ENCODE measurements at regions not wholly inside any gene's neighbourhood (a gene's known extent, or its start where the extent isn't known, plus 50 kb on each side); places are given as distances from the start of the nearest gene placed in this dataset.

DNA sequence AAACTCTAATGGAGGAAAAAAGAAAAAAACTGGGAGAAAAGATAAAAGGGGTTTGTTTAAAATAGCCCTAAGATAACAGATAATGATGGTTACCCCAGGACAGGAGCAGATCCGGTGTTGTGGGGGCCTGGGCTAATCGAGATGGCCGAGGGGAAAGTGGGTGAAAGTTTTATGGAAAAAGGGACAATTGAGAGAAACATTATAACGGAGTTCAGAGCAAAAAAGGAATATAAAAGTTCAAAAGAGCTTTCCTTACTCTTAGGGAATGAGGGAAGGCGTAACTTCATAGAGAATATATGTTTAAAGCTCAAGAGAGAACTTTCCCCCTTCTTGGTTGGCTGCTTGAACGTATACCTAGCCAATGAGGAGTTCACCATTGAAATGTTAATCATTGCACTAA, 131.4 kb downstream of the BAMBI start:
- TF ChIP-seq, protein P1, sequence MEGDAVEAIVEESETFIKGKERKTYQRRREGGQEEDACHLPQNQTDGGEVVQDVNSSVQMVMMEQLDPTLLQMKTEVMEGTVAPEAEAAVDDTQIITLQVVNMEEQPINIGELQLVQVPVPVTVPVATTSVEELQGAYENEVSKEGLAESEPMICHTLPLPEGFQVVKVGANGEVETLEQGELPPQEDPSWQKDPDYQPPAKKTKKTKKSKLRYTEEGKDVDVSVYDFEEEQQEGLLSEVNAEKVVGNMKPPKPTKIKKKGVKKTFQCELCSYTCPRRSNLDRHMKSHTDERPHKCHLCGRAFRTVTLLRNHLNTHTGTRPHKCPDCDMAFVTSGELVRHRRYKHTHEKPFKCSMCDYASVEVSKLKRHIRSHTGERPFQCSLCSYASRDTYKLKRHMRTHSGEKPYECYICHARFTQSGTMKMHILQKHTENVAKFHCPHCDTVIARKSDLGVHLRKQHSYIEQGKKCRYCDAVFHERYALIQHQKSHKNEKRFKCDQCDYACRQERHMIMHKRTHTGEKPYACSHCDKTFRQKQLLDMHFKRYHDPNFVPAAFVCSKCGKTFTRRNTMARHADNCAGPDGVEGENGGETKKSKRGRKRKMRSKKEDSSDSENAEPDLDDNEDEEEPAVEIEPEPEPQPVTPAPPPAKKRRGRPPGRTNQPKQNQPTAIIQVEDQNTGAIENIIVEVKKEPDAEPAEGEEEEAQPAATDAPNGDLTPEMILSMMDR (IDR thresholded peaks at IDR 0.05; ENCODE audit: low read length, missing control alignments), result no peak
- no peak overlapping the region for H3K4me3 ChIP-seq (replicated peaks; ENCODE audit: low read depth, low read length)
- DNase-seq (ENCODE audit: low read depth), result no peak

DNA sequence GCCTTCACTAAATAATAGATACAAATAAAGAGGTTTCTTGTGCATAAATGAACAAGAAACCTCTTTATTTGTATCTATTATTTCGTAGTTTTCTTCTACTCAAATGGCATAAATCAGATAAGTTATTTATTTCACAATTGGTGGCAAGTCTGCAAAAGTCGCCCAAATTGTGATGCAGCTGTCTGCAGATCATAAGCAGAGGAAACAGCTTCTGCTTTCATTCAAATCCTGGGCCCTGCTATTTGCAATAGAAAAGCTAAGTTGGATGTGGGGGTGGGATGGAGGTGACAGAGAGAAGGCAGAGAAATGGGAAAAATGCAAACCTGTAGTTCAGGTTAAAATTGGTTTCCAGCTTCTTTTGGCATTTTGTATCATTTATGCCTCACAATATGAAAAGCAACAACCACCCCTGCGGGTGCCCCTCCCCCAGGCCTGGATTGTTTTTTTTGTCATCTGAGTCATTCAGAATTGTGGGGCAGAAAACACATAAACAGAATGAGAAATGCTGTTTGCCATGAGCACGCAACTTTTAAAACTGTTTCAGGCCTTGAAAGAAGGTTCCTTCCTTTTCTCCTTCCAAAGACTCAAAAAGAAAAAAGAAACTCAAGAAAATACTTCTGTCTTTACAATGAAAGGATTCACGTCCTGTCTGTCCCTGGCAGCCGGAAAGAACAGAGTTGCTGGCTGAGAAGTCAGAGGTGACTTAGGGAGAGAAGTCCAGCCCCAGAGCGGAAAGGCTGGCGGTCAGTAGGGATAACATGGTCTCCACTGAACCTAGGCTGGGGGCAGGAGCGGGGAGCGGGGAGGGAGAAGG, 132.9 kb downstream of the BAMBI start:
- TF ChIP-seq, protein P1 (IDR thresholded peaks at IDR 0.05; ENCODE audit: low read length, missing control alignments), result no peak
- no peak overlapping the region for H3K4me3 ChIP-seq (replicated peaks; ENCODE audit: low read depth, low read length)
- DNase-seq (ENCODE audit: low read depth), result peak; percentile 14

DNA sequence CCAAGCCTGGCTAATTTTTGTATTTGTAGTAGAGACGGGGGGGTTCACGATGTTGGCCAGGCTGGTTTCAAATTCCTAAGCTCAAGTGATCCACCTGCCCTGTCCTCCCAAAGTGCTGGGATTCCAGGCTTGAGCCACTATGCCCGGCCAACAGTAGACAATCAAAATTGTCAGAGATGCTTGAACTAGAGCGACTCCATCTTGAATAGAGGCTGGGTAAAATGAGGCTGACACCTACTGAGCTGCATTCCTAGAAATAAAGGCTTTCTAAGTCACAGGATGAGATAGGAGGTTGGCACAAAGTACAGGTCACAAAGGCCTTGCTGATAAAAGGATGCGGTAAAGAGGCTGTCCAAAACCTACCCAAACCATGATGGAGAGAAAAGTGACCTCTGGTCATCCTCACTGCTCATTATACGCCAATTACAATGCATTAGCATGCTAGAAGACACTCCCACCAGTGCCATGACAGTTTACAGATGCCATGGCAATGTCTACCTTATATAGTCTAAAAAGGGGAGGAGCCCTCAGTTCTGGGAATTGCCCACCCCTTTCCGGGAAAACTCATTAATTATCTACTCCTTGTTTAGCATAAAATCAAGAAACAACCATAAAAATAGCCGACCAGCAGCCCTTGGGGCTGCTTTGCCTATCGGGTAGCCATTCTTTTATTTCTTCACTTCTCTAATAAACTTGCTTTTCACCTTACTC, 134.5 kb downstream of the BAMBI start:
- no peak for DNase-seq (ENCODE audit: low read depth)
- no peak overlapping the region for H3K4me3 ChIP-seq (replicated peaks; ENCODE audit: low read depth, low read length)
- TF ChIP-seq, protein P1 (IDR thresholded peaks at IDR 0.05; ENCODE audit: low read length, missing control alignments), result no peak

DNA sequence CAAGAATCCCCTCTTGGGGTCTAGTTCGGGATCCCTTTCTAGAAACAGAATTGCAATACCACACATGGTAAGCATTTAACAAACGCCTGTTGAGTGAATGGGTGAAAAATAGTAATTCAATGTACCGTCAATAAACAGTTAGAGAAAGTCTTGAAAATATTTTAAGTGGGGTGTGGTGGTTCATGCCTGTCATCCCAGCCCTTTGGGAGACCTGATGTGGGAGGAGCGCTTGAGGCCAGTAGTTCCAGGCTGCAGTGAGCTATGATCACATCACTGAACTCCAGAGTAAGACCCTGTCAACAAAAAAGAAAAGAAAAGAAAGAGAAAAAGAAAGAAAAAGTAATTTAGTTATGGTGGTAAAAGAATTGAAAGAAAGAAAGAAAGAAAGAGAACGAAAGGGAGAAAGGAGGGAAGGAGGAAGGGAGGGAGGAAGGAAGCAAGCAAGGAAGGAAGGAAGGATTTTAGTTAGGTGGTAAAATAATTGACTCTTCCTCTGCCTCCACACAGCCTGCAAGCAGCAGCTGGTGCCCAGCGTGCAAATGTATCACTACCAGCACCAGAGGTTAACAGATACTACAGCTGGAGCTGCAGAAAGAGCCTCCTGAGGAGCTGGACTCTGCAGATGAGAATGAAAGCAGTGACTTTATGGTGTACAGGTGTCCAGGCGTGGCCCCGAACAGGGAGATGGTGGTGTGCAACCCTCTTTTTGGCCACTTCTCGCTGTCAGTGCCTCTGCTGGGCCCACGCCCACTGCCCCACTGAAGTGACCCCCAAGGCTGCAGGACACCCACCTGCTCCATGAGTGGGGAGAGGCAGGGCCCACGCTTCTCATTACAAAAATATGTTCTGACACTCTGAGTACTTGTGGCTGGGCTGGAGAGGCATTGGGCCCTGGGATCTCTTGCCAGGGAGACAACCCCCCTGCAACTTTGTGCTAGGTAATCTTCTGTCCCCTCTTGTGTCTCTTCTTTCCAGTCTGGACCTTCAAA, 135.4 kb downstream of the BAMBI start:
- no peak for DNase-seq (ENCODE audit: low read depth)
- TF ChIP-seq, protein P1 (IDR thresholded peaks at IDR 0.05; ENCODE audit: low read length, missing control alignments), result no peak
- H3K4me3 ChIP-seq (replicated peaks; ENCODE audit: low read depth, low read length), result no peak overlapping the region

DNA sequence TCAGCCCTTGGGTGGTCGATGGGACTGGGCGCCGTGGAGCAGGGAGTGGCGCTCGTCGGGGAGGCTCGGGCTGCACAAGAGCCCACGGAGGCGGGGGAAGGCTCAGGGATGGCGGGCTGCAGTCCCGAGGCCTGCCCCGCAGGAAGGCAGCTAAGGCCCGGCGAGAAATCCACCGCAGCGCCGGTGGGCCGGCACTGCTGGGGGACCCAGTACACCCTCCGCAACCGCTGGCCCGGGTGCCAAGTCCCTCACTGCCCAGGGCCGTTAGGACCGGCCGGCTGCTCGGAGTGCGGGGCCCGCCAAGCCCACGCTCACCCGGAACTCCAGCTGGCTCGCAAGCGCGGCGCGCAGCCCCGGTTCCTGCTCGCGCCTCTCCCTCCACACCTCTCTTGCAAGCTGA, 138.4 kb downstream of the BAMBI start:
- no peak for DNase-seq (ENCODE audit: low read depth)
- TF ChIP-seq, protein P1 (IDR thresholded peaks at IDR 0.05; ENCODE audit: low read length, missing control alignments), result no peak
- H3K4me3 ChIP-seq (replicated peaks; ENCODE audit: low read depth, low read length), result no peak overlapping the region

DNA sequence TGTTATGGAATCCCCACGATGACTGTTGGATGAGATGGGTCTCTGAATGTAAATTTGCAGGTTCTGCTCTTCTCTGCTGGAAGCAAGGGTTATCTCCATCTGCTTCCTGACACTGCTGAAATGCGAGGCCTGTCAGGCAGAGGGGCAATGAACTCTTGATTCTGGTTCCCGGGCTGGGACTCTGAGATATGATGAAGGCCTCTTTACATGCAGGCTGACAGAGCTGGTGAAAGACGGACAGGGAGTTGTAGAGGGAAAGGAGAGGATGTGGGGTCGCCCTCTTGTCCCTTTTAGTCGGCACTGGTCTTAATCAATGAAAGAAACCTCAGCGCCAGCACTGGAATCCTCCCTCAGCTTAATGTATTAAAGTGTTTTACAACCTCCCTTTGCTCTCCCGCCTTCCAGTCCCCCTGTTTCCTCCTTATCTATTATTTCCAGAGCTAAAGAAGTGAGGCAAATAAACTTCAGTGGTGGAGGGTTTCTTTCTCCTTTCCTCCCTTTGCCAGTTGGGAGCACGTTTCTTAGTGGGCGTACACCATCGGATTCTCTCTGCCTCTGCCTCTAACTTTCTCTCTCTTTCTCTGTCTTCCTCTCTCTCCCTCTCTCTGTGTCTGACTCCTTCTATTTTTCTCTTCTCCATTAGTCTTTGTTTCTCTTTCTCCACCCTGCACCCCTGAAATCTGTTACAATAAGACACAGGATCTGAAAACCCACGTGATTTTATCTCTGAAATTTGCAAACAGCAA, 145.6 kb downstream of the BAMBI start:
- TF ChIP-seq, protein P1 (IDR thresholded peaks at IDR 0.05; ENCODE audit: low read length, missing control alignments), result no peak
- no peak for DNase-seq (ENCODE audit: low read depth)
- H3K4me3 ChIP-seq (replicated peaks; ENCODE audit: low read depth, low read length), result no peak overlapping the region

All from fibroblast of pulmonary artery (primary cell).